Fibroblast of villous mesenchyme (primary cell): ENCODE measurements at regions not wholly inside any gene's neighbourhood (a gene's known extent, or its start where the extent isn't known, plus 50 kb on each side); places are given as distances from the start of the nearest gene placed in this dataset.

ENCODE experiments used
- DNase-seq: peaks from one replicate; pipeline ENCODE4 v3.0.0-alpha.2; 2010; ENCODE audit warnings: low read depth
- H3K4me3 ChIP-seq: 2 replicates; pipeline ENCODE4 v1.5.1; 2011; ENCODE audit warnings: low read depth, mild to moderate bottlenecking, low read length
- CTCF ChIP-seq: IDR thresholded peaks from 2 replicates; pipeline ENCODE4 v1.5.1; 2012; ENCODE audit warnings: low read depth, mild to moderate bottlenecking, low read length; ENCODE audit not compliant: insufficient read depth

DNA sequence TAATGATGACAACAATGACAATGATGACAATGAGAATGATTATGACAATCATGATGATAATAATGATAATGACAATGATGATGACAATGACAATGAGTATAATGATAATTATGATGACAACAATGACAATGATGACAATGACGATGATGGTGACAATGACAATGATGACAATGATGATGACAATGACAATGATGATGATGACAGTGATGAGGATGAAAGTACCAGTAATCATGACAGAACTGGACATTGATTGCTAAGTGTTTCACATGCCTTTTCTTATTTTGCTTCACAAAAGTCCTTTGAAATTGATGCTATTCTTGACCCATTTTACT, 1106.0 kb upstream of the AUTS2 start:
- DNase-seq, result no peak
- no peak overlapping the region for H3K4me3 ChIP-seq
- no peak for TF ChIP-seq CTCF

DNA sequence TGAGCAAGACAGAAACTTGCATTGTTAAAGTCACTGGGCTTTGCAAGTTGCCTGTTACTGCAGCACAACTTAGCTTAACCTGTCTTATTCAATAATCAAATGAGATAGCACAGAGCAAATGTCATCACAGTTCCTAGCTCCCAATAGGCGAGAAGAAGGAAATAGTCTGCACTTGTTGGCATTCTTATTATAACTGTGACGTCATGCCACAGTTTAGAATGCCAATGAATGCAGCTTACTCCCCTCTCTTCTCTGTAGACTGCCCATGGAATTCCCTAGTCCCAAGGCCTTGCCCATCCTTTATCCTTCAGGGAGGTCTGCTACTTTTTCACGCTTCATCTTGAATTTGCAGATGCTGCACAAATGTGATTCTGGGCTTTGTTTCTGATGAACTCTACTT, 1094.9 kb upstream of the AUTS2 start:
- DNase-seq, result no peak
- H3K4me3 ChIP-seq, result no peak overlapping the region
- no peak for TF ChIP-seq CTCF

DNA sequence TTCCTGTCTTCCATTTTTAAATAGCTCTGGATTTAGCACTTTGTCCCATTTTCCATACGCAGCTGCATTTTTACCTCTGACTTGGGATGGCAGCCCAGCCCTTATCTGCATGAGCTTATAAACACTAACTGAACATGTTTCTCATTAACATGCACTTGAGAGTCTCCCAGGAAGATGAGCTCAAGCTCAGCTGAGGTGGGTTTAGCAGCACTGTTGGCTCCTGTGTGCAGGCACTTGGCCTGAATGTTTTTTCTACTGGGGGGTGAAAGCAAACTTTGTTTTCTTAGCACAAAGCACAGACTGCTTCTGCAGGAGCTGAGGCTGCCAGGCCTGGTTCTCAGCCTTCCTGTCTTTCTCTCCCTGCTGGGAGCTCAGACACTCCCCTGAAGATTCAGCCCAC, 1093.6 kb upstream of the AUTS2 start:
- no peak overlapping the region for H3K4me3 ChIP-seq
- no peak for TF ChIP-seq CTCF
- no peak for DNase-seq

GRCh38 chr7:68505721-68506120, 1092.6 kb upstream of the AUTS2 start:
- no peak overlapping the region for H3K4me3 ChIP-seq
- no peak for TF ChIP-seq CTCF
- DNase-seq, result no peak

- no peak for TF ChIP-seq CTCF
- H3K4me3 ChIP-seq, result no peak overlapping the region
- DNase-seq, result no peak
Observed at GRCh38 chr7:68507668-68508067, 1090.6 kb upstream of the AUTS2 start.

DNA sequence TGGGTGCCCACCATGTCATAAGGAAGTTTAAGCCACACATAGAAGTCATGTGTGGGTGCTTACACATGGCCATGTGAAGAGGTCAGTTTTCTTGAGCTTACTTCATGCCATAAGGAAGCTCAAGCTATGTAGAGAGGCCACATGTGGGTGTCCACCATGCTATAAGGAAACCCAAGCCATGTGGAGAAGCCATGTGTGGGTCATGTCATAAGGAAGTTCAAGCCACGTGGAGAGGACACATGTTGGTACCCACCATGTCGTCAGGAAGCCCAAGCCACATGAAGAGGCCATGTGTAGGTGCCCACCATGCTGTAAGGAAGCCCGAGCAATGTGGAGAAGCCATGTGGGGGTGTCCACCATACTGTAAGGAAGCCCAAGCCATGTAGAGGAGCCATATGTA, 1089.2 kb upstream of the AUTS2 start:
- no peak overlapping the region for H3K4me3 ChIP-seq
- DNase-seq, result no peak
- no peak for TF ChIP-seq CTCF

GRCh38 chr7:68509603-68510002, 1088.7 kb upstream of the AUTS2 start:
- TF ChIP-seq CTCF, result no peak
- H3K4me3 ChIP-seq, result no peak overlapping the region
- DNase-seq, result no peak
